ENCODE measurements at regions not wholly inside any gene's neighbourhood (a gene's known extent, or its start where the extent isn't known, plus 50 kb on each side); places are given as distances from the start of the nearest gene placed in this dataset.

DNA sequence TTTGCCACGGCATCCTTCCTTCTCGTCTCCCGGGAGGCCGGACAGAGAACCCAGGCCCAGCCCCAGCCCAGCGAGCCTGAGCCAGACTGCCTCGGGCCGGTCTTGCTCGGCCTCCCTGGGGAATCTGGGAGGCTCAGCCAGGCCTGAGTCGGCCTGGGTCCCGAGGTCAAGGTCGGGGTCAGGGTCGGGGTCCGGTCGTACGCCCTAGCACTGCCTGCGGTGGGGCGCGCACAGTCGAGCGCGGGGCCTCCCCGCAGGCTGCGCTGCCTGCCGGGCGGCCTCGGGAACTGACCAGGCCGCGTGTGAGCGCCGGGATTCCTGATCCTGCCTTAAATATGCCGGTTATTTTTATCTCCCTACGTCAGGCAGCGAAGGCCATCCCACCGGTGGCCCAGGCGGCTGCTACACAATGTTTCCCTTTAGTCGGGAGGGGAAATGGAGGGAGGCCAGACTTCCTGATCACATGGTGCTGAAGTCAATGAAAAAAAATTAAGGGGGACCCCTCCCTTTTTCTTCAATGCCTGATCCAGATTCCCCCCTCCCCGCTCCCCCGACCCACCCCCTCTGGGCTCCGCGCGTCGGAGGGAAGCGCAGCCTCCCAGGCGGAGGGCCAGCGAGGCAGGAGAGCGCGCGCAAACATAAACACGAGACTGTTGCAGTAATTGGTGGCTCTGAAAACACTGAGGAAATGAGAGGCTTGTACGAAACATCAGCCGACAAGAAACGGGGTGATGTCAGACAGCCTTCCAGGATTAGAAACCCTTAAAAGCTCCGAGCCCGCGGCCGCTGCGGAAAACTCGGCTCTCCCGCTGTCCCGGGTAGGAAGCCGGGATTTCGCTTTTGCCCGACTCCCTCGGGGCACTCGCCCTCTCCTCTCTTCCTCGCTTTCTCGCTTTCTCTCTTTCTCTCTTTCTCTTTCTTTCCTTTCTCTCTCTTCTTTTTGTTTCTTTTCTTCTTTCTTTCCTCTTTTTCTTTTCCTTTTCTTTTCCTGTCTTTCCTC is 148.2 kb upstream of the KLF4 start:
- CTCF ChIA-PET: interaction anchor here (0.6 kb wide), 1 partner anchor 74 kb away, joined by 3 read pairs; no protein-coding TSS in a partner anchor

More for the DNA sequence above, 148.2 kb upstream of the KLF4 start:
- H3K4me3 ChIP-seq (replicated peaks in 1 of 3; ENCODE audit: insufficient read depth in 1 of 3, low read depth in 1 of 3, low read length in 3 of 3): peak overlapping the region; percentile 4 to 66 (median 36)
- intact Hi-C loops (cut with micrococcal nuclease): loop anchor here (1.0 to 10.0 kb wide), 14 partner anchors 8 to 637 kb away; partner anchors contain the start of genes KLF4 and RAD23B
- peak; percentile 99 for DNase-seq (ENCODE audit: low read depth, low spot score)
- H3K36me3 ChIP-seq (ENCODE audit: control insufficient read depth in 2 of 2, extremely low read depth in 1 of 2, insufficient read depth in 2 of 2, low read length in 2 of 2): no peaks in the 10 kb centered on the region
- H3K27me3 ChIP-seq (ENCODE audit: control insufficient read depth in 2 of 2, insufficient read depth in 2 of 2, low read length in 2 of 2): no peaks in the 10 kb centered on the region
- FAIRE-seq: peak; percentile 98
- no peaks in the 10 kb centered on the region for H3K9me1 ChIP-seq (replicated peaks; ENCODE audit: control insufficient read depth, extremely low read depth, insufficient read depth, low read length)
- dilution Hi-C loops (cut with MboI; ENCODE audit: extremely low pct_ligation_motif_present, low sequenced_read_pairs): no loop called here
- peak overlapping the region; percentile 93 for H3K9ac ChIP-seq (replicated peaks; ENCODE audit: extremely low read depth, insufficient read depth, low read length)
- H3K4me2 ChIP-seq (ENCODE audit: insufficient read depth, low read length): peak overlapping the region; percentile 80
- H3K27ac ChIP-seq (ENCODE audit: insufficient read depth, low read depth, low read length): peak overlapping the region; percentile 91
- peak; percentile 8 for TF ChIP-seq GATA2 (IDR thresholded peaks at IDR 0.05; ENCODE audit: insufficient read depth, insufficient read length, low read depth, low read length)
- TF ChIP-seq JUN (IDR thresholded peaks at IDR 0.05; ENCODE audit: borderline replicate concordance, insufficient read depth, insufficient read length, low read depth): peak; percentile 44
- TF ChIP-seq FOS (IDR thresholded peaks at IDR 0.05; ENCODE audit: borderline replicate concordance, insufficient read depth, low read length): no peak
- TF ChIP-seq CTCF (IDR thresholded peaks at IDR 0.05; ENCODE audit: extremely low read depth in 1 of 2, insufficient read depth in 1 of 2, low read depth in 1 of 2, low read length in 2 of 2): peak; percentile 13 to 34
- TF ChIP-seq, protein P1, sequence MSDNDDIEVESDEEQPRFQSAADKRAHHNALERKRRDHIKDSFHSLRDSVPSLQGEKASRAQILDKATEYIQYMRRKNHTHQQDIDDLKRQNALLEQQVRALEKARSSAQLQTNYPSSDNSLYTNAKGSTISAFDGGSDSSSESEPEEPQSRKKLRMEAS (IDR thresholded peaks at IDR 0.05; ENCODE audit: insufficient read depth, insufficient read length): peak; percentile 45
- peak; percentile 80 for TF ChIP-seq POLR2A (IDR thresholded peaks at IDR 0.05; ENCODE audit: low read depth, low read length)
- no peak for TF ChIP-seq EZH2 (IDR thresholded peaks at IDR 0.05; ENCODE audit: borderline replicate concordance, low read depth, low read length, severe bottlenecking)
- peak; percentile 1 for TF ChIP-seq MYC (IDR thresholded peaks at IDR 0.05; ENCODE audit: low read depth, low read length)
- TF ChIP-seq POLR2AphosphoS5 (IDR thresholded peaks at IDR 0.05; ENCODE audit: insufficient read depth, low read depth, low read length): peak; percentile 78
- no peaks in the 10 kb centered on the region for H3K9me3 ChIP-seq (replicated peaks; ENCODE audit: control insufficient read depth, insufficient read depth, low read length)
- peak overlapping the region; percentile 41 for H2AFZ ChIP-seq (ENCODE audit: low read depth, low read length)
- peaks cover 14% of the 10 kb centered on the region for H3K4me1 ChIP-seq (ENCODE audit: control insufficient read depth, extremely low read depth, insufficient read depth, low read length)
- no TSS peak for BruUV-seq (replicated peaks)
- POLR2A ChIA-PET: interaction anchor here (0.7 to 1.4 kb wide), 5 partner anchors 10 to 177 kb away, joined by 3 to 7 read pairs (median 4); partner anchors contain the start of gene KLF4
- H4K20me1 ChIP-seq (replicated peaks; ENCODE audit: control insufficient read depth, extremely low read depth, insufficient read depth, low read length): no peaks in the 10 kb centered on the region
- H3K79me2 ChIP-seq (ENCODE audit: control insufficient read depth, insufficient read depth, low read length): no peaks in the 10 kb centered on the region

All from endothelial cell of umbilical vein (primary cell).